PFSK-1 (cell line): ENCODE measurements at regions not wholly inside any gene's neighbourhood (a gene's known extent, or its start where the extent isn't known, plus 50 kb on each side); places are given as distances from the start of the nearest gene placed in this dataset.

Source experiments
- TAF1 ChIP-seq: IDR thresholded peaks from 2 replicates; pipeline ENCODE4 v1.6.1; 2012; ENCODE audit warnings: low read length, control low read depth, borderline replicate concordance; ENCODE audit not compliant: insufficient read depth
- TF ChIP-seq, protein P1 (sequence below), 2 experiments: IDR thresholded peaks; 2 replicates each; pipeline versions ENCODE4 v1.6.1 to v1.8.0; 2011 to 2012; ENCODE audit warnings: low read depth in 2 of 2, low read length in 2 of 2, control low read depth in 1 of 2, inconsistent platforms in 1 of 2, mild to moderate bottlenecking in 1 of 2, moderate library complexity in 1 of 2; ENCODE audit not compliant: insufficient read depth in 1 of 2

- TF ChIP-seq, protein P1, sequence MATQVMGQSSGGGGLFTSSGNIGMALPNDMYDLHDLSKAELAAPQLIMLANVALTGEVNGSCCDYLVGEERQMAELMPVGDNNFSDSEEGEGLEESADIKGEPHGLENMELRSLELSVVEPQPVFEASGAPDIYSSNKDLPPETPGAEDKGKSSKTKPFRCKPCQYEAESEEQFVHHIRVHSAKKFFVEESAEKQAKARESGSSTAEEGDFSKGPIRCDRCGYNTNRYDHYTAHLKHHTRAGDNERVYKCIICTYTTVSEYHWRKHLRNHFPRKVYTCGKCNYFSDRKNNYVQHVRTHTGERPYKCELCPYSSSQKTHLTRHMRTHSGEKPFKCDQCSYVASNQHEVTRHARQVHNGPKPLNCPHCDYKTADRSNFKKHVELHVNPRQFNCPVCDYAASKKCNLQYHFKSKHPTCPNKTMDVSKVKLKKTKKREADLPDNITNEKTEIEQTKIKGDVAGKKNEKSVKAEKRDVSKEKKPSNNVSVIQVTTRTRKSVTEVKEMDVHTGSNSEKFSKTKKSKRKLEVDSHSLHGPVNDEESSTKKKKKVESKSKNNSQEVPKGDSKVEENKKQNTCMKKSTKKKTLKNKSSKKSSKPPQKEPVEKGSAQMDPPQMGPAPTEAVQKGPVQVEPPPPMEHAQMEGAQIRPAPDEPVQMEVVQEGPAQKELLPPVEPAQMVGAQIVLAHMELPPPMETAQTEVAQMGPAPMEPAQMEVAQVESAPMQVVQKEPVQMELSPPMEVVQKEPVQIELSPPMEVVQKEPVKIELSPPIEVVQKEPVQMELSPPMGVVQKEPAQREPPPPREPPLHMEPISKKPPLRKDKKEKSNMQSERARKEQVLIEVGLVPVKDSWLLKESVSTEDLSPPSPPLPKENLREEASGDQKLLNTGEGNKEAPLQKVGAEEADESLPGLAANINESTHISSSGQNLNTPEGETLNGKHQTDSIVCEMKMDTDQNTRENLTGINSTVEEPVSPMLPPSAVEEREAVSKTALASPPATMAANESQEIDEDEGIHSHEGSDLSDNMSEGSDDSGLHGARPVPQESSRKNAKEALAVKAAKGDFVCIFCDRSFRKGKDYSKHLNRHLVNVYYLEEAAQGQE (IDR thresholded peaks at IDR 0.05; ENCODE audit: insufficient read depth in 1 of 2, low read depth in 2 of 2, low read length in 2 of 2) = no peak
- TF ChIP-seq TAF1 = no peak
These were observed 1303.5 kb upstream of the CITED2 start for GRCh38 chr6:140677781-140678528.
